ENCODE measurements at regions not wholly inside any gene's neighbourhood (a gene's known extent, or its start where the extent isn't known, plus 50 kb on each side); places are given as distances from the start of the nearest gene placed in this dataset.

DNA sequence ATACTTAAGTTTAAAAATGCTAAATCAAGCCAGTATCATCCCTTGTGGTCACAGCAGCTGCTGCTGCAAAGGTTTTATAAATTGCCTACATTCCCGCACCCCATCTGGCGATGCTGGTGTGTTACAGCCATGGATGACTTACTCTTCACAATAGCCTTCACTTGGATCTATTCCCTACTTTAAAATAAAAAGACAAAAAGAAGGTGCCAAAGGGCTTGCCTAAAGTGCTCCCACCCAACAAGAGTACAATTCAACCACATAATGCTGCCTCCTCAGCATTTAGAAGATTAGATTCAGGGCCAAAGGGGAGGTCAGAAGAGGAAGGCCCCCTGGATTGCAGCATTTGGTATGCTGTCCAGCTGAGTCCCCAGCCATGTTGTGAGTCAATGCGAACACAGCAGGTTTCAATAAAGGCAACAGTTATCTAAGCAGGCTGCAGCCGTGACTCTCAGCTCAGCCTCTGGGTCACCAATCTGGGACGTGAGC, 176.1 kb downstream of the DAD1 start:
- TF ChIP-seq CTCF (conservative IDR thresholded peaks at IDR 0.05; ENCODE audit: low read length): no peak
- no peak for TF ChIP-seq EZH2phosphoT487 (IDR thresholded peaks at IDR 0.05; ENCODE audit: borderline replicate concordance)

Data from Loucy (cell line).